GM18909 (cell line): ENCODE measurements at regions not wholly inside any gene's neighbourhood (a gene's known extent, or its start where the extent isn't known, plus 50 kb on each side); places are given as distances from the start of the nearest gene placed in this dataset.
"Not testable (repeated sequence)": the region's sequence is repeated elsewhere in the genome, so short reads cannot be mapped to it uniquely, and the experiment has no call there.

ENCODE experiments used
- ATAC-seq: cut with Tn5 transposase; IDR thresholded peaks from one replicate; pipeline ENCODE4 v1.9.1; 2021; ENCODE audit warnings: mild to moderate bottlenecking; ENCODE audit not compliant: unreplicated experiment, poor library complexity

DNA sequence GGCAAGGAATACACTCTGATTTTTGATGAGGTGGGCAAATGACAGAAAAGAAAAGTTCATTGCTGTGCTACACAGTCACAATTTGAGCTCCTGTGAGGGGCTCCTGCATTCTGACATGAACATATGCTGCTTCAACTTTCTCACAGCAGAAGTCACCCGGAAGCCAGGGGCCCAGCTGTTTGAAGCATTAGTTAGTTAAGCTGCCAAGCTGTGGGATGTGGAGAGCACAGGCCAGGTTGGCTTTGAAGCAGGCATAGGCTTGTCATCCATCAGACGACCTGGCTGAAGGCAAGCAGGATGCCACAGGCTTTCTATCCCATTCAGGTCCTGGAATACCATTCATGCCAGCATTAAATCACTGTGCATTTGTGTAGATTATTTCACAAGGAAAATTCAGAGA lies 63.1 kb downstream of the MTNR1B start:
- no peak for ATAC-seq

DNA sequence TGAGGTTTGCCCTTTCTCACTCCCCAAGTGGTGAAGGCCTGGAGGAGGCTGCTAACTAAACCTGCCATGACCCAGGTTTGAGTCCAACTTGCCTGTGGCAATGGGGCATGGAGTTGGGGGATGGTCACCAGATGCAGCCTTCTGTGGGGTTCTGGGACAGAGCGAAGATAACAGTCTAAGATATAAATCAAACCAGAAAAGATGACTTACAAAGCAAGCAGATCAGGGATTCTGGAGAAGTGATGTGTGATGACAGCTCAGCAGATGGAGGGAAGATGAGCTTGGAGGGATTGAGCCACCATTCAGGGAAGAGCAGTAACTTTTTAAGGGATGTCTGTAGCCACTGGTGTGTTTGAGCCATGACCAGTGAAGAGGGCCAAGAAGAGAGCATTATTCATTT lies 63.6 kb downstream of the MTNR1B start:
- ATAC-seq: no peak

DNA sequence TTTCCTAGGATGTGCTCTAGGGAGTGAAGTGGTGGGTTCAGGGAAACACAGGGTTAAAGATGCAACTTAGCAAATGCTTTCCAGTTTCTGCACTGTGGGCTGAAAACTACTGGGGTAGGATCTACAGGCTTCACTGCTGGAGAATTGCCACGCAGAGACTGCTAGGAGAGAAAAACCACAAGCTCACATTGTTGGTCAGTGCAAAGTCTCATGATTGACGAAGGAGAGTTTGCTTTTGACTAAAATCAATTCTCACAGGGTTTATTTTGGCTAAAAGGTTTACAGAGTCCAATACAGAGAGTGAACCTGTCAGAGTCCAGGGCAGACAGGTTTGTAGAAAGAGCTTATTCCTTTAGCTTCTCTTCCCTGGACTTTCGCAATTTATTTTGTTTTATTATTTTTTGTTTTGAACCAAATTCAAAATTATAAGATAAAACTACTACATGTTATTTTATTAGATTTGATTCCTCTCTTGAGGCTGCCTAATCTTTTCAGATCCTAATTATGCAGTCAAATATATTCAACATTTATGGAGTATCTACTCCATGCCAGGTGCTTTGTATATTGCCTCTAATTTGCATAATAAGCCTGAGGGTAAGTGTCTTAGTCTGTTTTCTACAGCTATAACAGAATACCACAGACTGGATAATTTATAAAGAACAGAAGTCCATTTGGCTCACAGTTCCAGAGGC lies 64.7 kb downstream of the MTNR1B start:
- no peak for ATAC-seq

DNA sequence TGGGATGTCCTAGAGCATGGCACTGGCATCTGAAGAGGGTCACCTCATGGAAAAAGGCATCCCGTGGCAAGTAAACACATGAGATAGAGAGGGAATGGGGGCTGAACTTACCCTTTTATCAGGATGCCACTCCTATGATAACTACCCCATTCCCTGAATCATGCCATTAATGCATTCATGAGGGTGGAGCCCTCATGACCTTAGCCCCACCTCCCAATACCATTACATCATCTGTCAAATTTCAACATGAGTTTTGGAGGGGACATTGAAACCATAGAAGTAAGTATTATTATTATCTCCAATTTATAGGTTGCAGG lies 65.2 kb downstream of the MTNR1B start:
- ATAC-seq: no peak

DNA sequence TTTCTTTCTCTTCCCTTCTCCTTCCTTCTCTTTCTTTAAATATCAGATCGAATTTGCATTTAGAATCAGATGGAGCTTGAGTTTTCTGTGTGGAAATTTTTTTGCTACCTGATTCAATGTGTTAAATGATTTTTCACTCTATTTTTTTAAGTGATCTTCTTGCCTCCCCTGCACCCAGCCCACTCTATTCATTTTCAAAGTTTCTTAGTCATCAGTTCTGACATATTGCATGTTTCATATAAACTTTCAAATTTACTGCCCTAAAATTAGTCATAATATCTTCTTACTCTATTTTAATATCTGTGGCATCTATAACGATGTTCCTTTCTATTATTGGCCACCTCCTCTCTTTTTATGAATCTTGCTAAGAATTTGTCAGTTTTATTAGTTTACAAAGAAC lies 69.1 kb downstream of the MTNR1B start:
- no peak for ATAC-seq

DNA sequence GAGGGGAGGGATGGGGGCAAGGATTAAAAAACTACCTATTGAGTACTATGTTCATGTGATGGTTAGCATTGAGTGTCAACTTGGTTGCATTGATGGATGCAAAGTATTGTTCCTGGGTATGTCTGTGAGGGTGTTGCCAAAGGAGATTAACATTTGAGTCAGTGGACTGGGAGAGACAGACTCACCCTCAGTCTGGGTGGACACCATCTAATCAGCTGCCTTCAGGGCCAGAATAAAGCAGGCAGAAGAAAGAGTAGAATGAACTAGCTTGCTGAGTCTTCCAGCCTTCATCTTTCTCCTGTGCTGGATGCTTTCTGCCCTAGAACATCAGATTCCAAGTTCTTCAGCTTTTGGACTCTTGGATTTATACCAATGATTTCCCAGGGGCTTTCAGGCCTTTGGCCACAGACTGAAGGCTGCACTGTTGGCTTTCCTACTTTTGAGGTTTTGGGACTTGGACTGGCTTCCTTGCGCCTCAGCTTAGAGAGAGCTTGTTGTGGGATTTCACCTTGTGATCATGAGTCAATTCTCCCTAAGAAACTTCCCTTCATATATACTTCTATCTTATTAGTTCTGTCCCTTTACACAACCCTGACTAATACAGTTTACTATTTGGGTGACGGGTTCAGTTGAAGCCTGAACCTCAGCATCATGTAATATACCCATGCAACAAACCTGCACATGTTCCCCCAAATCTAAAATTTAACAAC lies 70.2 kb downstream of the MTNR1B start:
- ATAC-seq: no peak

DNA sequence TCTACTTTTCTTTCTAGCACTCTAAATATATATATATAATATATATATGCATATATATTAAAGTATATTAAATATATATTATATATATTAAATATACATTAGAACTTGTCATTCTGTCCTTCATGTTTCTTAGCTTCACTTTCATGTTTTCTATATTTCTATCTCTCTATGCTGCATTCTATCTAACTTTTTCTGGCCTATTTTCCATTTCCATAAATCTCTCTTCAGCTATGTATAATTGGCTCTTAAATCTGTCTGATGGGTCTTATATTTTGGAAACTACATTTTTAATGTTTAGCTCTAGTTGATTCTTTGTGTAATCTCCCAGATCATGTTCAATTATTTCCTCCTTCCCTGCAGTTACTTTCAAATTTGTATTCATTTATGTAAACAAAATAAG lies 72.2 kb downstream of the MTNR1B start:
- ATAC-seq: no peak

DNA sequence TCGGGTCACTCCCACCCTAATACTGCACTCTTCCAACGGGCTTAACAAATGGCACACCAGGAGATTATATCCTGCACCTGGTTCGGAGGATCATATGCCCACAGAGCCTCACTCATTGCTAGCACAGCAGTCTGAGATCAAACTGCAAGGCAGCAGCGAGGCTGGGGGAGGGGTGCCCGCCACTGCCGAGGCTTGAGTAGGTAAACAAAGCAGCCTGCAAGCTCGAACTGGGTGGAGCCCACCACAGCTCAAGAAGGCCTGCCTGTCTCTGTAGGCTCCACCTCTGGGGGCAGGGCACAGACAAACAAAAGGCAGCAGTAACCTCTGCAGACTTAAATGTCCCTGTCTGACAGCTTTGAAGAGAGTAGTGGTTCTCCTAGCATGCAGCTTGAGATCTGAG lies 73.7 kb downstream of the MTNR1B start:
- not testable (repeated sequence) for ATAC-seq

DNA sequence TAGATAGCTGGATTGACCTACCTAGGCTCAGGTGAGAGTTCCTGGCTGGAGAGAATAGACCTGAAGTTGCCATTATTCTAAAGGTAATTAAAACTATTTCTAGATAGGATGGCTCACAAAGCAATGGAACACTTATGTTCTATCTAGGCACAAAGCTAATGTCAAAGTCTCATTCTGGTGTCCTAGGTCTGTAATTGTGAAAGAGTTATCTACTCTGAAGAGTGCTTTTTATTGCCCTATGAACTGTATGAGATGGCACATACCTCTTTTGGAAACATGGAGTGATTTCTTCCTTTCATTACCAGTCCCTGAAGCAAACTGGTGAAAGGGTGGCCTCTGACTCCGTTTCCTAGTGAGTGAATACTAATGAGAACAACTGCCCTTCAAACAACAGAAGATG lies 80.3 kb downstream of the MTNR1B start:
- ATAC-seq: no peak

DNA sequence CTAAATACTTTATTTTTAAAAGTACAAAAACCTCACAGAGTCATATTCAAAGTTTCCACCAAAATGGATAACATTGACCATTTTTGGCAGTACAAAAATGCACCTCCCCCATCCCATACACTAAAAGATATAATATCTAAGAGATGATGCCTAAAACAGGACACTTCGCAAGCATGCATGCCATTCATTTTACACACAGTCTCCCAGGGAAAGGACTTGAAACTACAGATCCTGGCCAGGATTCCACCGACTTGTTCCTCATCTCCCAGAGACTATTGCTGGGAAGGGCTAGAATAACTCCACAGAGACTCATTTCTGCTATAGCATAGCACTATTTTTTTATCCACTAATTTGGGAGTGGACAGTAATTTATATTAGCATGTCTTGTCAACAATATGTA lies 81.7 kb downstream of the MTNR1B start:
- ATAC-seq: no peak

DNA sequence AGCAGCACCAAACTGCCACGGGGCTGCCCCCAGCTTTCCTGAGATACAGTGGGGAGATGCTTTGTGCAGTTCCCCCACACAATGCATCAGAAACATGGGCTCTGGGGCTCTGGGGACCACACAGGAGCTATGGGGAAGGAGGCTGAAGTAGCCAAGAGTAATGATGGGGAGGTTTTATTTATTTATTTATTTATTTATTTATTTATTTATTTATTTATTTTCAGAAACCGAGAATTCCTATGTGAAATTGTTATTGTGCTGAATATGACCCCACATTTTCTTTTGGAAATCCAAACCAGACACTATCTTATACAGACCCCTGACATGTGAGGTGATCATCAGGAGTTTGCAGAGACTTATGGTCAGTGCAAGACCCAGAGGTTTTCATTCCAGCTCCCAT lies 84.4 kb downstream of the MTNR1B start:
- no peak for ATAC-seq

DNA sequence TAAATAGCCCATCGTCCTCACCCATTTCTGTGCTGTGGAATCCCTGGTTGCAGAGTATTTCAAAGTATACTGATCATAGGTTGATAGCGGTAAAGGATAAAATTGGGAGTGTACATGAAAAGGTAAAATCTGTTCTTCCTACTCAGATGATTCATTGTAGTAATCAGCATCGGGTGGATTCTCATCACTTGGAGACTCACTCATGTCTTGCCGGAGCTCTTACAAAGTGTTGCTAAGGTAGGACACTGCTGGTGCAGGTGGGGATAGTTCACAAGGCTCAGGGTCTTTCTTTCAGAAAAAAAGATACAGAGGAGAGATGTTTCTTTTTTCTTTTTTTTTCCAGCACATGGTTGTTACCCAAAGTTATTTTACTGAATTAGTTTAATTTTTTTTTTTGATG lies 84.8 kb downstream of the MTNR1B start:
- ATAC-seq: no peak

DNA sequence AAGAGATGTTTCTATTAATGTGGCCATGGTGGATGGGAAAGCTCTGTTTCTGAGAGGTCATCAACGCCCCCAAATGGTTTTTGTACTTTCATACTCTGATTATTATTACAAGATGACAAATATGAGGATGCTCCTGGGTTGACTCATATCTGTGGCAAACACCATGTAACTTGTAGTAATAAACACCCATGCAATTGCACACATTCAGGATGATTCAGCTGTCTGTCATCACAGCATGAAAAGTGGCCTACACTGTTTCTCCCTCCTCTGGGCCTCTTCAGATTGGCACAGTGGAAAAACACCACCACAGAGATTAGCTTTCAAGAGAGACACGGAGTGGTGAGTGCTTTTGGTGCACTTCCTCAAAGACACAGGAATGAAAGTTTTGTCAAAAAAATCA lies 85.4 kb downstream of the MTNR1B start:
- peak; percentile 63 for ATAC-seq

DNA sequence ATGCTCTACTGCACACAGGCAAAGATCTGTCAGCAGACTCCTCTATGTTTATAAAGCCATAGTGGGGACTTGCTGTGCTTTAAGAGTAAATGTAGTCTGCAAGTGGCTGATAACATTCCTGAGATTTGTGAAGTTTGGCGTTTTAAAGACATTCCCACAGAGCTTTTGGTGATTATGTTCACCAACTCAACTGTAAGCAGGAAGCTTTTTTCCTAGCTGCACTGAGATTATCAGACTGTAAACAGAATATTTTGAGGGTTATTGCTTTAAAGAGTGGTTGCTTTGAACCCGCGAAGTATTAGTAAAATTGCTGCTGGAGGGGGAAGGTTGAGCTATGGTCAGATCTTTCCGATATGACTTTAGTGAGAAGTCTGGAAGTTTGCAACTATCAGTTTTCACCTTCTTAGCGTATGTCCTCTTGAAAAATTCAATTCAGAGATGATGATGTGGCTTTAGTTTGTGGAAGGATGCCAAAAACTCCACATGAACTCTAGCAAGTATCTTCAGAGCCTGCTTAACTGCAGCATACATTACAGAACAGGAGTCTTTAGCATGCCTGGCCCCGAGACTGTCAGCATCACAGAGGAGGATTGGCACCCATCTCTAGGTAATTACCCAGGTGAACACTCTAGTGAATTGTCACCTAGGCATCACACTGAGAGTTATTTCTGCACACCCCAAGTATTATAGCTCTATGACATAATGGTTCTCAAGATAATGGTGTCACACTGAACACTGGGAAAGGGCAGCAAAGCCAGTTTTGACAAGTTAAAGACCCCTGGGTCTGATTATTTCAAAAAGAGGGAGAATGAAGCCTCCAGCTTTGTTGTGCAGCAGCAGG lies 89.9 kb downstream of the MTNR1B start:
- ATAC-seq: no peak

DNA sequence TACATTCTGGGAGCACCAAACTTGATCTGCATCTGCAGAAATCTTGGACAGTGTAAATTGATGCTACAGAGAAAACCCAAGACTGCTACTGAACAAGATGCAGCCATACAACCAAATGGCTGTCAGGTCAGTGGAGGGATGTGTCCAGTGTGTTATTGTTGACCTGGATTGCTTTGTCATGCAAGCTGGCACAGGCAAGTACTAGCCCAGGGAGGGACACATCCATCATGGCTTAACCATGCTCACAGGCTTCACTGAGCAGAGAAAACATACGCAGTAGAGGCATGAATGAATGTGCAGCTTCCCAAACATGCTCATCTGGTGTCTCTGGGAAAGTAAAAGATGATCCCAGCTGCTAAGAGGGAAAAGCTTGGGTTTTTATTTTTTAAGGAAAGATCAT lies 93.6 kb downstream of the MTNR1B start:
- no peak for ATAC-seq

DNA sequence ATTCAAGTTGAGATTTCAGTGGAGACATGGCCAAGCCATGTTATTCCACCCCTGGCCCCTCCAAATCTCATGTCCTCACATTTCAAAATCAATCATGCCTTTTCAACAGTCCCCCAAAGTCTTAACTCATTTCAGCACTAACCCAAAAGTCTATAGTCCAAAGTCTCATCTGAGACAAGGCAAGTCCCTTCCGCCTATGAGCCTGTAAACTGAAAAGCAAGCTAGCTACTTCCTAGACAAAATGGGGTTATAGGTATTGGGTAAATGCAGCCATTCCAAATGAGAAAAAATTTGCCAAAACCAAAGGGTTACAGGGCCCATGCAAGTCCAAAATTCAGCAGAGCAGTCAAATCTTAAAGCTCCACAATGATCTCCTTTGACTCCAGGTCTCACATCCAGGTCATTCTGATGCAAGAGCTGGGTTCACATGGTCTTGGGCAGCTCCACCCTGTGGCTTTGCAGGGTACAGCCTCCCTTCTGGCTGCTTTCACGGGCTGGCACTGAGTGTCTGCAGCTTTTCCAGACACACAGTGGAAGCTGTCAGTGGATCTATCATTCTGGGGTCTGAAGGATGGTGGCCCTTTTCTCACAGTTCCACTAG lies 95.7 kb downstream of the MTNR1B start:
- ATAC-seq: not testable (repeated sequence)

DNA sequence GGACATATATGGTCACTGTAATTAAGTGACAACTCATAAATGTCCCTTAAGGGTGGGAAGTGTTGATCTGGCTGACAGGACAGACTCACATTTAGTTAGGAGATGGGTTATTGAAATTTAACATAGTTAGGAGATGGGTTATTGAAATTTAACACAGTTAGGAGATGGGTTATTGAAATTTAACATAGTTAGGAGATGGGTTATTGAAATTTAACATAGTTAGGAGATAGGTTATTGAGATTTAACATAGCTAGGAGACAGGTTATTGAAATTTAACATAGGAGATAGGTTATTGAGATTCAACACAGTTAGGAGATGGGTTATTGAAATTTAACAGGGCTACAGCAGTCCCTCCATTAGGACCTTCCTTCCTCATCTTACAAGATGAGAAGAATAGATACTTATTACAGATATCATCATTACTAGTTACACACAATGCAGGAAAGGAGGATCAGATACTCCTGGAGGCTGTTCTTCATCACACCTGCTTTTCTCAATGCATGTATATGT lies 98.5 kb downstream of the MTNR1B start:
- ATAC-seq: no peak

DNA sequence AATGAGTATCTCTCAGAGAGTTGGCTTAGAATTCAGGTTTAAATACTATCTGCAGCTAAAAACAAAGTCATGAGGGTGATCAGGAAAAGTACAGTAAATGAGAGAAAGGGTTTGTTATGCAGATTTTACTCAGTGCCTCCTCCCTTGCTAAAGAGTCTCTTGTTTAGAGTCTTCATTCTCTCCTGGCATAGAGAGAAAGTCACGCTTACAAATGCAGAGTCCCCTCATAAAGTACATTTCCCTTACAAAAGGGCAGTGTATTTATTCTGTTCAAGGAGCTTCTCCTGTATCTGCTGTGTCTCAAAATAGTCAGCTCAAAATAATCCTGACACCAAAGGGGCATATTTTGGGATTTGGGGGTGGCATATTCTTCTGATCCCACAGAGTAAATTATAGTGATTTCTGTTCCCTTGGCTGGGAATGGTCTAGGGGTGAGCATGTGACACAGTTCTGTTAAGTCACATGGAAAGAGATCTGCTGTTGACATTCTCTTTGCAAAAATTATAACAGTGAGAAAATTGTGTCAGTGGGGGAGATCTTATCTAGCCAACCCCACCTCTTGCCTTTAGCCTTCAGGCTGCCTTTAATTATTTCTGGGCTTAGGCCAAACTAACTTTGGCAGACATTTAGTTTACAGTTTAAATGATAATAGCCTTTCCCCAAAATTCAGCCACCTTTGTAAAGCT lies 102.9 kb downstream of the MTNR1B start:
- ATAC-seq: no peak

DNA sequence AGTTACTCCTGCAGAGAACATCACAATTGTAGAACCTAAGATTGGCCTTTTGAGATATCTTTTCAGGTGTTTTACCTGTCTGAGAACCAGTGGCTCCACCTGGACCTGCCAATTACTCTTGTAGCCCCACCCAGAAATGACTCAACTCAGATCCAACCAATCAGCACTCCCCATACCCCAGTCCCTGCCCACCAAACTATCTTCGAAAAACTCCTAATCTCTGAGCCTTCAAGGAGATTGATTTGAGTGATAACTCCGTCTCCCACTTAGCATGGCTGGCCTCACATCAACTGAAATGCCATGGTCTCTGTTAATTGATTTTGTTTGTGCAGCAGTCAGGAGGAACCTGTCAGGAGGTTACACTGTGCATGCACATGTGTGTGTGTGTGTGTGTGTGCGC lies 103.6 kb downstream of the MTNR1B start:
- ATAC-seq: no peak

DNA sequence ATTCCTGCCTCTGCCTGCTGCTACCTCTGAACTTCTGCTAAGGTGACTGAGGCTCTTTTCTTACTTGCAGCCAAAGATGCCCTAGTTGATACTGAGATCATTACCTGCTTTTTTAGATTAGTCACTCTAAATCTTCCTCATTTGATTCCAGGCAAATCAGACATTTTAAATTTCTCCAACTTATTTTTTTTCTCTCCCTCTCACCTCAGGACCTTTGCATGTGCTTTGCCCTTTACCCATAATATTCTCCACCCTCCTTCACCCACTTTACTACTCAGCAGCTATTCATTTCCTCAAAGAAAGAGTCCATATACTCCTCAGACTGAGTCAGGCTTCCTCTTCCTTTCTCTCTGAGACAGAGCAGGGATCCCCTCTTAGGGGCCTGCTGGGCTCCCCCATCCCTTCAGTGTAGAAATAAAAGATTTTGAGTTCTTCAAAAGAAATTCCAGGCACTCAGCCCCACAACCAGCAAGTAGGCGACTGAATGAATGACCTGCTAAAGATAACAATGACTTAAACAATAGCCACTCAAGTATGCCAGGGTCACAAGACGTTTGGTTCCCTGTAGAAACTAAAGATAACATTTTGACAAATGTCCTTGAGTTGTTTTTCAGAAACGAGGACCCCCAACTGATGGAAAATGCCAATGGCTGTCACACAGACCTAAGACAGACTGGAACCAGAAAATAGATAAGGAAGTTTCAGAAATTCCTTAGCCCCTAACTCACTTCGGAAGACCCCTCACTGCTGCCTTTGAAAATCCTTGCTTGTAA lies 104.2 kb downstream of the MTNR1B start:
- no peak for ATAC-seq
